ENCODE measurements at regions not wholly inside any gene's neighbourhood (a gene's known extent, or its start where the extent isn't known, plus 50 kb on each side); places are given as distances from the start of the nearest gene placed in this dataset.

DNA sequence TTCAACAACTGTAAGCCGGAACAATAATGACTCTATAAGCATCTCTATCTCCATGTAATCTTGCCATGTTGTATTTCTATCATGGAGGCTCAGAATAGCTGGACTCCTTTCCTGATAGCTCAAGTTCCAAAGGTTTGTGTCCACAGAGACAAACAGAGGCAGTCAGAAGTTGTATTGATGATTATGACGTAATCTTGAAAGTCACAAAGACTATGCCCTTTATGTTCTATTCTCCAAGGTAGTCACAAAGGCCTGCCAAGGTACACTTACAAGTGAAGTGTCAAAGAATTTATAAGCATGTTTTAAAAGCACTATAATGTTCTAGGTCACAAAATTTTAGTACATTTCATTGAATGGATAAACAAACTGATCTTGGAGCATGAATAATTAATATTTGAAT lies 542.2 kb downstream of the CDH11 start:
- Mint-ChIP-seq H3K9me3 (peaks cover under 1 to 3% of the 10 kb centered on the region in 2 donors), H3K27me3 (ENCODE audit: low read depth in 2 of 2) (no peaks in the 10 kb centered on the region), H3K27ac (no peak overlapping the region), H3K4me3 (no peak overlapping the region), H3K36me3 (no peaks in the 10 kb centered on the region), H3K4me1 (no peaks in the 10 kb centered on the region)
- H3K4me1 ChIP-seq (ENCODE audit: control insufficient read depth, insufficient read depth, low read length) = no peaks in the 10 kb centered on the region
- 80% methylated on average over 2 of the region's 2 CpGs for WGBS (ENCODE audit: insufficient coverage)
- H3K36me3 ChIP-seq (ENCODE audit: control insufficient read depth, insufficient read depth, low read length) = no peaks in the 10 kb centered on the region
- H3K27ac ChIP-seq (ENCODE audit: low read length) = no peak overlapping the region
- no peaks in the 10 kb centered on the region for H3K27me3 ChIP-seq (ENCODE audit: control insufficient read depth, insufficient read depth, low read length)
- H3K9me3 ChIP-seq (ENCODE audit: control insufficient read depth, insufficient read depth, low read length) = peaks cover 4% of the 10 kb centered on the region
- no peak overlapping the region for H3K4me3 ChIP-seq (ENCODE audit: low read length)
- ATAC-seq (no peak), DNase-seq (no peak)
- intact Hi-C loops (cut with micrococcal nuclease) = no loop called here
- no peak for TF ChIP-seq CTCF (IDR thresholded peaks at IDR 0.05)

- no peak for TF ChIP-seq CTCF (IDR thresholded peaks at IDR 0.05)
- H3K4me3 Mint-ChIP-seq = no peak overlapping the region
- no peaks in the 10 kb centered on the region for H3K27me3 Mint-ChIP-seq (ENCODE audit: low read depth in 2 of 2)
- no peaks in the 10 kb centered on the region for H3K36me3 ChIP-seq (ENCODE audit: control insufficient read depth, insufficient read depth, low read length)
- no peak overlapping the region for H3K4me3 ChIP-seq (ENCODE audit: low read length)
- peaks cover 8 to 22% of the 10 kb centered on the region in 2 donors for H3K9me3 Mint-ChIP-seq
- intact Hi-C loops (cut with micrococcal nuclease) = no loop called here
- 93% methylated on average over 2 of the region's 2 CpGs for WGBS (ENCODE audit: insufficient coverage)
- H3K27ac Mint-ChIP-seq = no peak overlapping the region
- DNase-seq (no peak), ATAC-seq (no peak)
- no peaks in the 10 kb centered on the region for H3K27me3 ChIP-seq (ENCODE audit: control insufficient read depth, insufficient read depth, low read length)
- H3K9me3 ChIP-seq (ENCODE audit: control insufficient read depth, insufficient read depth, low read length) = no peaks in the 10 kb centered on the region
- no peak overlapping the region for H3K27ac ChIP-seq (ENCODE audit: low read length)
- H3K4me1 ChIP-seq (ENCODE audit: control insufficient read depth, insufficient read depth, low read length) = no peaks in the 10 kb centered on the region
- peaks cover 8% of the 10 kb centered on the region for H3K36me3 Mint-ChIP-seq
- no peaks in the 10 kb centered on the region for H3K4me1 Mint-ChIP-seq
Measured at GRCh38 chr16:64545768-64546167, 576.1 kb downstream of the CDH11 start.

DNA sequence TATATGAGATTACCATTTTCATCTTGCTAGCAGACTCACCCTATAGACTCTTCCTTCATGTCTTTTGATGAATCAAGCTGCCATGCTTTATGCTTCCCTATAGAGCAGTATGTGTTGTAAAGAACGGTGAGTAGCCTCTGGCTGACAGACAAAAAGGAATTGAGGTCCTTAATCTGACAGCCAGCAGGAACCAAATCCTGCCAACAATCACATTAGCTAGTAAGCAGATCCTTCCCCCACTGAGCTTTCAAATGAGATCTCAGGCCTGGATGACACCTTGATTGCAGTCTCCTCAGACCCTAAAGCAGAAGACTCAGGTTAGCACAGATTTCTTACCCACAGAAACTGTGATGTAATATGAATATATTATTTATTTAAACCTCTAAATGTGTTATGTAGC lies 577.0 kb downstream of the CDH11 start:
- DNase-seq (no peak), ATAC-seq (no peak)
- Mint-ChIP-seq H3K36me3 (peaks cover 8% of the 10 kb centered on the region), H3K9me3 (peaks cover 8 to 22% of the 10 kb centered on the region in 2 donors), H3K4me3 (no peak overlapping the region), H3K27ac (no peak overlapping the region), H3K27me3 (ENCODE audit: low read depth in 2 of 2) (no peaks in the 10 kb centered on the region), H3K4me1 (no peaks in the 10 kb centered on the region)
- H3K4me1 ChIP-seq (ENCODE audit: control insufficient read depth, insufficient read depth, low read length) = no peaks in the 10 kb centered on the region
- no peaks in the 10 kb centered on the region for H3K36me3 ChIP-seq (ENCODE audit: control insufficient read depth, insufficient read depth, low read length)
- 80% methylated on average over 1 of the region's 1 CpG for WGBS (ENCODE audit: insufficient coverage)
- intact Hi-C loops (cut with micrococcal nuclease) = no loop called here
- no peak overlapping the region for H3K4me3 ChIP-seq (ENCODE audit: low read length)
- H3K9me3 ChIP-seq (ENCODE audit: control insufficient read depth, insufficient read depth, low read length) = no peaks in the 10 kb centered on the region
- H3K27me3 ChIP-seq (ENCODE audit: control insufficient read depth, insufficient read depth, low read length) = no peaks in the 10 kb centered on the region
- no peak for TF ChIP-seq CTCF (IDR thresholded peaks at IDR 0.05)
- H3K27ac ChIP-seq (ENCODE audit: low read length) = no peak overlapping the region

- DNase-seq (no peak), ATAC-seq (no peak)
- Mint-ChIP-seq H3K4me1 (no peaks in the 10 kb centered on the region), H3K4me3 (no peak overlapping the region), H3K27me3 (ENCODE audit: low read depth in 2 of 2) (no peaks in the 10 kb centered on the region), H3K9me3 (peaks cover 11 to 23% of the 10 kb centered on the region in 2 donors), H3K36me3 (peaks cover 9% of the 10 kb centered on the region), H3K27ac (no peak overlapping the region)
- Histone ChIP-seq H3K27me3 (ENCODE audit: control insufficient read depth, insufficient read depth, low read length) (no peaks in the 10 kb centered on the region), H3K9me3 (ENCODE audit: control insufficient read depth, insufficient read depth, low read length) (no peaks in the 10 kb centered on the region), H3K4me3 (ENCODE audit: low read length) (no peak overlapping the region), H3K27ac (ENCODE audit: low read length) (no peak overlapping the region), H3K4me1 (ENCODE audit: control insufficient read depth, insufficient read depth, low read length) (no peaks in the 10 kb centered on the region), H3K36me3 (ENCODE audit: control insufficient read depth, insufficient read depth, low read length) (no peaks in the 10 kb centered on the region)
- WGBS (ENCODE audit: insufficient coverage) = 80% methylated on average over 4 of the region's 4 CpGs
- intact Hi-C loops (cut with micrococcal nuclease) = no loop called here
- TF ChIP-seq CTCF (IDR thresholded peaks at IDR 0.05) = no peak
Measured at GRCh38 chr16:64543441-64543840, 578.4 kb downstream of the CDH11 start.

Measured in natural killer cell (primary cell).